ENCODE measurements at regions not wholly inside any gene's neighbourhood (a gene's known extent, or its start where the extent isn't known, plus 50 kb on each side); places are given as distances from the start of the nearest gene placed in this dataset.

GRCh38 chr4:79022529-79022928 is 83.3 kb upstream of the PAQR3 start:
- Mint-ChIP-seq H3K4me1 (ENCODE audit: low read depth, unreplicated experiment) (peaks cover 5% of the 10 kb centered on the region), H3K9me3 (ENCODE audit: low read depth, unreplicated experiment) (no peaks in the 10 kb centered on the region), H3K36me3 (ENCODE audit: insufficient read depth, unreplicated experiment) (no peaks in the 10 kb centered on the region), H3K27ac (ENCODE audit: unreplicated experiment) (no peak overlapping the region), H3K4me3 (ENCODE audit: low read depth, unreplicated experiment) (no peak overlapping the region), H3K27me3 (ENCODE audit: unreplicated experiment) (no peaks in the 10 kb centered on the region)
- TF ChIP-seq CTCF (IDR thresholded peaks at IDR 0.05; ENCODE audit: unreplicated experiment): no peak
- BruUV-seq (replicated peaks): no TSS peak
- no peak for DNase-seq
- intact Hi-C loops (cut with micrococcal nuclease; ENCODE audit: unreplicated experiment): loop anchor here (5.0 kb wide), 1 partner anchor 1160 kb away; no protein-coding TSS in a partner anchor
- CTCF ChIA-PET: no interaction called here

GRCh38 chr4:79017481-79017880 is 78.2 kb upstream of the PAQR3 start:
- no peak overlapping the region for H3K4me3 Mint-ChIP-seq (ENCODE audit: low read depth, unreplicated experiment)
- CTCF ChIA-PET: no interaction called here
- no peak for TF ChIP-seq CTCF (IDR thresholded peaks at IDR 0.05; ENCODE audit: unreplicated experiment)
- intact Hi-C loops (cut with micrococcal nuclease; ENCODE audit: unreplicated experiment): no loop called here
- H3K36me3 Mint-ChIP-seq (ENCODE audit: insufficient read depth, unreplicated experiment): no peaks in the 10 kb centered on the region
- no peaks in the 10 kb centered on the region for H3K27me3 Mint-ChIP-seq (ENCODE audit: unreplicated experiment)
- H3K4me1 Mint-ChIP-seq (ENCODE audit: low read depth, unreplicated experiment): no peaks in the 10 kb centered on the region
- no peak overlapping the region for H3K27ac Mint-ChIP-seq (ENCODE audit: unreplicated experiment)
- no TSS peak for BruUV-seq (replicated peaks)
- DNase-seq: no peak
- H3K9me3 Mint-ChIP-seq (ENCODE audit: low read depth, unreplicated experiment): no peaks in the 10 kb centered on the region

GRCh38 chr4:79016878-79017277 is 77.6 kb upstream of the PAQR3 start:
- H3K27ac Mint-ChIP-seq (ENCODE audit: unreplicated experiment): no peak overlapping the region
- CTCF ChIA-PET: no interaction called here

GRCh38 chr4:79015411-79015810 is 76.2 kb upstream of the PAQR3 start:
- no TSS peak for BruUV-seq (replicated peaks)
- Mint-ChIP-seq H3K27me3 (ENCODE audit: unreplicated experiment) (no peaks in the 10 kb centered on the region), H3K36me3 (ENCODE audit: insufficient read depth, unreplicated experiment) (no peaks in the 10 kb centered on the region), H3K9me3 (ENCODE audit: low read depth, unreplicated experiment) (no peaks in the 10 kb centered on the region), H3K27ac (ENCODE audit: unreplicated experiment) (no peak overlapping the region), H3K4me3 (ENCODE audit: low read depth, unreplicated experiment) (no peak overlapping the region), H3K4me1 (ENCODE audit: low read depth, unreplicated experiment) (no peaks in the 10 kb centered on the region)
- TF ChIP-seq CTCF (IDR thresholded peaks at IDR 0.05; ENCODE audit: unreplicated experiment): no peak
- CTCF ChIA-PET: no interaction called here
- intact Hi-C loops (cut with micrococcal nuclease; ENCODE audit: unreplicated experiment): no loop called here
- no peak for DNase-seq

More at GRCh38 chr4:79016878-79017277, 77.6 kb upstream of the PAQR3 start:
- no peak for DNase-seq
- Mint-ChIP-seq H3K36me3 (ENCODE audit: insufficient read depth, unreplicated experiment) (no peaks in the 10 kb centered on the region), H3K9me3 (ENCODE audit: low read depth, unreplicated experiment) (no peaks in the 10 kb centered on the region), H3K4me1 (ENCODE audit: low read depth, unreplicated experiment) (no peaks in the 10 kb centered on the region), H3K27me3 (ENCODE audit: unreplicated experiment) (no peaks in the 10 kb centered on the region), H3K4me3 (ENCODE audit: low read depth, unreplicated experiment) (no peak overlapping the region)
- intact Hi-C loops (cut with micrococcal nuclease; ENCODE audit: unreplicated experiment): no loop called here
- TF ChIP-seq CTCF (IDR thresholded peaks at IDR 0.05; ENCODE audit: unreplicated experiment): no peak
- no TSS peak for BruUV-seq (replicated peaks)

- Mint-ChIP-seq H3K27me3 (ENCODE audit: unreplicated experiment) (no peaks in the 10 kb centered on the region), H3K36me3 (ENCODE audit: insufficient read depth, unreplicated experiment) (no peaks in the 10 kb centered on the region), H3K9me3 (ENCODE audit: low read depth, unreplicated experiment) (no peaks in the 10 kb centered on the region), H3K4me1 (ENCODE audit: low read depth, unreplicated experiment) (no peaks in the 10 kb centered on the region), H3K27ac (ENCODE audit: unreplicated experiment) (no peak overlapping the region), H3K4me3 (ENCODE audit: low read depth, unreplicated experiment) (no peak overlapping the region)
- no peak for DNase-seq
- no peak for TF ChIP-seq CTCF (IDR thresholded peaks at IDR 0.05; ENCODE audit: unreplicated experiment)
- CTCF ChIA-PET: no interaction called here
- intact Hi-C loops (cut with micrococcal nuclease; ENCODE audit: unreplicated experiment): no loop called here
- no TSS peak for BruUV-seq (replicated peaks)
Observed at GRCh38 chr4:79014230-79014629, 75.0 kb upstream of the PAQR3 start.

Data from Calu3 (cell line).